ENCODE measurements at regions not wholly inside any gene's neighbourhood (a gene's known extent, or its start where the extent isn't known, plus 50 kb on each side); places are given as distances from the start of the nearest gene placed in this dataset.

- TF ChIP-seq CTCF (IDR thresholded peaks at IDR 0.05; ENCODE audit: low read depth, low read length) (no peak), EZH2phosphoT487 (IDR thresholded peaks at IDR 0.05; ENCODE audit: low read depth) (no peak)
These were observed 230.7 kb upstream of the BTBD3 start for GRCh38 chr20:11686820-11687543.

Data from OCI-LY3 (cell line).